GM23338 (cell line): ENCODE measurements at regions not wholly inside any gene's neighbourhood (a gene's known extent, or its start where the extent isn't known, plus 50 kb on each side); places are given as distances from the start of the nearest gene placed in this dataset.
"Not testable (repeated sequence)": the region's sequence is repeated elsewhere in the genome, so short reads cannot be mapped to it uniquely, and the experiment has no call there.

ENCODE experiments used
- ATAC-seq: fragments of 200-7000 bp; cut with Tn5 transposase; 3 replicates; pipeline ENCODE4 v1.9.1; 2020
- DNase-seq: peaks from one replicate; pipeline ENCODE4 v3.0.0-alpha.2; 2015; ENCODE audit warnings: low spot score
- H2AFZ ChIP-seq: fragments of 200-600 bp; sonication (generic); 2 replicates; pipeline ENCODE4 v1.8.0; 2016; ENCODE audit warnings: antibody characterized with exemption, mild to moderate bottlenecking, moderate library complexity
- H3F3A ChIP-seq: fragments of 200-600 bp; sonication (generic); replicated peaks from 2 replicates; pipeline ENCODE4 v1.8.0; 2017; ENCODE audit warnings: antibody characterized with exemption, mixed run types, low read depth
- H3K27ac ChIP-seq: fragments of 200-600 bp; sonication (generic); 2 replicates; pipeline ENCODE4 v1.6.1; 2016; ENCODE audit warnings: low read depth
- H3K27me3 ChIP-seq: fragments of 200-600 bp; sonication (generic); 2 replicates; pipeline ENCODE4 v1.8.0; 2016; ENCODE audit warnings: mild to moderate bottlenecking, mixed run types, moderate library complexity; ENCODE audit not compliant: insufficient read depth
- H3K36me3 ChIP-seq: fragments of 200-600 bp; sonication (generic); 2 replicates; pipeline ENCODE4 v1.8.0; 2016; ENCODE audit warnings: mild to moderate bottlenecking; ENCODE audit not compliant: insufficient read depth
- H3K4me1 ChIP-seq: fragments of 200-600 bp; sonication (generic); 2 replicates; pipeline ENCODE4 v1.8.0; 2016; ENCODE audit warnings: mild to moderate bottlenecking, moderate library complexity; ENCODE audit not compliant: insufficient read depth
- H3K4me2 ChIP-seq: fragments of 200-600 bp; sonication (generic); 2 replicates; pipeline ENCODE4 v1.7.1; 2017; ENCODE audit warnings: mixed run types
- H3K4me3 ChIP-seq: fragments of 200-600 bp; sonication (generic); 2 replicates; pipeline ENCODE4 v1.6.1; 2016; ENCODE audit warnings: mixed run types
- H3K79me2 ChIP-seq: fragments of 200-600 bp; sonication (generic); replicated peaks from 2 replicates; pipeline ENCODE4 v1.8.0; 2017; ENCODE audit warnings: mild to moderate bottlenecking; ENCODE audit not compliant: insufficient read depth
- H3K9me2 ChIP-seq: fragments of 200-600 bp; sonication (generic); 2 replicates; pipeline ENCODE4 v1.8.0; 2017; ENCODE audit not compliant: insufficient read depth
- H4K20me1 ChIP-seq: fragments of 200-600 bp; sonication (generic); replicated peaks from 2 replicates; pipeline ENCODE4 v1.8.0; 2017; ENCODE audit warnings: mild to moderate bottlenecking; ENCODE audit not compliant: insufficient read depth
- H3K27ac Mint-ChIP-seq: 2 replicates; pipeline ENCODE4 v1.8.0; 2020; ENCODE audit warnings: inconsistent platforms, mild to moderate bottlenecking, moderate library complexity, mixed read lengths
- H3K27me3 Mint-ChIP-seq: 3 replicates; pipeline ENCODE4 v1.8.0; 2022; ENCODE audit warnings: low read depth, mild to moderate bottlenecking, moderate library complexity, mixed read lengths, inconsistent platforms; ENCODE audit not compliant: insufficient read depth, poor library complexity
- H3K36me3 Mint-ChIP-seq: 3 replicates; pipeline ENCODE4 v1.8.0; 2021; ENCODE audit warnings: low read depth, mild to moderate bottlenecking, inconsistent platforms, moderate library complexity, mixed read lengths
- H3K4me1 Mint-ChIP-seq: 3 replicates; pipeline ENCODE4 v1.8.0; 2020; ENCODE audit warnings: mild to moderate bottlenecking, inconsistent platforms, mixed read lengths
- H3K4me3 Mint-ChIP-seq: 3 replicates; pipeline ENCODE4 v1.8.0; 2021; ENCODE audit warnings: moderate library complexity, mild to moderate bottlenecking, inconsistent platforms, mixed read lengths
- H3K9me3 Mint-ChIP-seq: 3 replicates; pipeline ENCODE4 v1.8.0; 2020; ENCODE audit warnings: moderate library complexity, mild to moderate bottlenecking, inconsistent platforms, mixed read lengths
- CREB1 ChIP-seq: fragments of 250-450 bp; sonication (Bioruptor Pico); IDR thresholded peaks from 2 replicates; pipeline ENCODE4 v1.5.0; 2020; ENCODE audit warnings: low read depth, mild to moderate bottlenecking, moderate library complexity
- CTCF ChIP-seq, 2 experiments: fragments of 200-600 bp in 1 of 2; sonication (generic) in 1 of 2; conservative IDR thresholded peaks; 2 replicates each; pipeline versions ENCODE4 v1.5.1 to v1.6.1; 2016 to 2017; ENCODE audit warnings: antibody characterized with exemption in 2 of 2, low read depth in 2 of 2, mild to moderate bottlenecking in 2 of 2, moderate library complexity in 1 of 2
- POLR2AphosphoS5 ChIP-seq: IDR thresholded peaks from 2 replicates; pipeline ENCODE4 v1.6.1; 2016; ENCODE audit warnings: antibody characterized with exemption, low read depth
- REST ChIP-seq: IDR thresholded peaks from one replicate; pipeline ENCODE4 v1.6.1; 2018; ENCODE audit warnings: antibody characterized with exemption; ENCODE audit not compliant: unreplicated experiment
- STAT1 ChIP-seq: IDR thresholded peaks from one replicate; pipeline ENCODE4 v1.6.1; 2016; ENCODE audit warnings: antibody characterized with exemption; ENCODE audit not compliant: unreplicated experiment
- ZNF114 ChIP-seq: fragments of 250-450 bp; sonication (Bioruptor Pico); IDR thresholded peaks from 2 replicates; pipeline ENCODE4 v1.5.0; 2020; ENCODE audit warnings: mild to moderate bottlenecking, moderate library complexity
- ZNF331 ChIP-seq: fragments of 250-450 bp; sonication (Bioruptor Pico); IDR thresholded peaks from 2 replicates; pipeline ENCODE4 v1.5.0; 2020; ENCODE audit warnings: low read depth, mild to moderate bottlenecking, moderate library complexity
- ZNF462 ChIP-seq: fragments of 250-450 bp; sonication (Bioruptor Pico); IDR thresholded peaks from 2 replicates; pipeline ENCODE4 v1.5.0; 2020; ENCODE audit warnings: mild to moderate bottlenecking, moderate library complexity
- TF ChIP-seq, protein P1 (sequence below): IDR thresholded peaks from 2 replicates; pipeline ENCODE4 v1.6.1; 2016; ENCODE audit warnings: antibody characterized with exemption

- Mint-ChIP-seq H3K27ac (no peak overlapping the region), H3K9me3 (peaks cover 7% of the 10 kb centered on the region; the same call in 1 of the 3 replicates), H3K4me1 (no peaks in the 10 kb centered on the region; the same call in 2 of the 3 replicates), H3K36me3 (no peaks in the 10 kb centered on the region), H3K27me3 (peaks cover 2% of the 10 kb centered on the region), H3K4me3 (no peak overlapping the region)
- no peak for ATAC-seq
- H3K27me3 ChIP-seq: no peaks in the 10 kb centered on the region
- H3K27ac ChIP-seq: no peak overlapping the region
- no peaks in the 10 kb centered on the region for H3K4me1 ChIP-seq
- no peaks in the 10 kb centered on the region for H3K9me2 ChIP-seq
- H3K4me2 ChIP-seq: no peak overlapping the region
- H4K20me1 ChIP-seq: no peaks in the 10 kb centered on the region
- DNase-seq: no peak
- no peaks in the 10 kb centered on the region for H3K79me2 ChIP-seq
- H2AFZ ChIP-seq: no peak overlapping the region
- H3F3A ChIP-seq: no peaks in the 10 kb centered on the region
- no peaks in the 10 kb centered on the region for H3K36me3 ChIP-seq
- TF ChIP-seq ZNF462 (CRISPR knock-in tag): no peak
- TF ChIP-seq ZNF114 (CRISPR knock-in tag): no peak
- no peak for TF ChIP-seq CTCF (conservative IDR thresholded peaks at IDR 0.05; ENCODE audit: low read depth in 2 of 2)
- TF ChIP-seq ZNF331: no peak
- TF ChIP-seq, protein P1, sequence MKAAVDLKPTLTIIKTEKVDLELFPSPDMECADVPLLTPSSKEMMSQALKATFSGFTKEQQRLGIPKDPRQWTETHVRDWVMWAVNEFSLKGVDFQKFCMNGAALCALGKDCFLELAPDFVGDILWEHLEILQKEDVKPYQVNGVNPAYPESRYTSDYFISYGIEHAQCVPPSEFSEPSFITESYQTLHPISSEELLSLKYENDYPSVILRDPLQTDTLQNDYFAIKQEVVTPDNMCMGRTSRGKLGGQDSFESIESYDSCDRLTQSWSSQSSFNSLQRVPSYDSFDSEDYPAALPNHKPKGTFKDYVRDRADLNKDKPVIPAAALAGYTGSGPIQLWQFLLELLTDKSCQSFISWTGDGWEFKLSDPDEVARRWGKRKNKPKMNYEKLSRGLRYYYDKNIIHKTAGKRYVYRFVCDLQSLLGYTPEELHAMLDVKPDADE: no peak
- no peak for TF ChIP-seq CREB1 (CRISPR knock-in tag)
- no peak for TF ChIP-seq STAT1
- TF ChIP-seq POLR2AphosphoS5: no peak
- no peak for TF ChIP-seq REST
- H3K4me3 ChIP-seq: no peak overlapping the region
These were observed 96.6 kb upstream of the KDM7A start for GRCh38 chr7:140273417-140273816.

DNA sequence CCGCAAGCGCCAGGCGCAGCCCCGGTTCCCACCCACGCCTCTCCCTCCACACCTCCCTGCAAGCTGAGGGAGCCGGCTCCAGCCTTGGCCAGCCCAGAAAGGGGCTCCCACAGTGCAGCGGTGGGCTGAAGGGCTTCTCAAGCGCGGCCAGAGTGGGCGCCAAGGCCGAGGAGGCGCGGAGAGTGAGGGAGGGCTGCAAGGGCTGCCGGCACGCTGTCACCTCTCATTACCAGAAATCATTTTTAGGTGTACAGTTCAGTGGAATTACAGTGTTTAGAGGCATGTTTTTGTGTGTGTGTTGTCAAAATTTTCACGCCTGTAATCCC is 94.8 kb upstream of the KDM7A start:
- H3K27me3 ChIP-seq, H3K4me1 Mint-ChIP-seq, H3K4me3 Mint-ChIP-seq, ATAC-seq, H3K27ac ChIP-seq, H3K27ac Mint-ChIP-seq, H3K4me3 ChIP-seq, H2AFZ ChIP-seq, H3K4me1 ChIP-seq, DNase-seq, H3F3A ChIP-seq, H3K4me2 ChIP-seq, H3K36me3 Mint-ChIP-seq, H3K79me2 ChIP-seq, H3K9me2 ChIP-seq, H3K36me3 ChIP-seq, H3K9me3 Mint-ChIP-seq, H3K27me3 Mint-ChIP-seq, H4K20me1 ChIP-seq: not testable (repeated sequence)
